22Rv1 (cell line): ENCODE measurements at regions not wholly inside any gene's neighbourhood (a gene's known extent, or its start where the extent isn't known, plus 50 kb on each side); places are given as distances from the start of the nearest gene placed in this dataset.

ENCODE experiments used
- ZFX ChIP-seq: fragments of 450-650 bp; IDR thresholded peaks from 2 replicates; pipeline ENCODE4 v1.6.1; 2017; ENCODE audit warnings: antibody characterized with exemption, borderline replicate concordance
- TF ChIP-seq, protein P1 (sequence below): fragments of 450-650 bp; IDR thresholded peaks from 2 replicates; pipeline ENCODE4 v1.5.1; 2017; ENCODE audit warnings: mild to moderate bottlenecking

DNA sequence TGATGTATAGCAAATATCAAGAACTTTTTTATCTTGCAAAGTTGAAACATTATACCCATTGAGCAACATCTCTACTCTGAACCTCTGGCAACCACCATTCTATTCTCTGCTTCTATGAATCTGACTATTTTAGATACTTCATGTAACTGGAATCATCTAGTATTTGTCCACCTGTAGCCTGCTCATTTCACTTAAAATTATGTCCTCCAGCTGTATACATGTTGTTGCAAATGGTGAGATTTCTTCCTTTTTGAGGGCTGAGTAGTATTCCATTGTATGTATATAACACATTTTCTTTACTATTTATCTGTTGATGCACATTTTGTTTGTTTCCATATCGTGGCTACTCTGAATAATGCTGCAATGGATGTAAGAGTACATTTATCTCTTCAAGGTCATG, 476.3 kb upstream of the LRRC4C start:
- TF ChIP-seq, protein P1, sequence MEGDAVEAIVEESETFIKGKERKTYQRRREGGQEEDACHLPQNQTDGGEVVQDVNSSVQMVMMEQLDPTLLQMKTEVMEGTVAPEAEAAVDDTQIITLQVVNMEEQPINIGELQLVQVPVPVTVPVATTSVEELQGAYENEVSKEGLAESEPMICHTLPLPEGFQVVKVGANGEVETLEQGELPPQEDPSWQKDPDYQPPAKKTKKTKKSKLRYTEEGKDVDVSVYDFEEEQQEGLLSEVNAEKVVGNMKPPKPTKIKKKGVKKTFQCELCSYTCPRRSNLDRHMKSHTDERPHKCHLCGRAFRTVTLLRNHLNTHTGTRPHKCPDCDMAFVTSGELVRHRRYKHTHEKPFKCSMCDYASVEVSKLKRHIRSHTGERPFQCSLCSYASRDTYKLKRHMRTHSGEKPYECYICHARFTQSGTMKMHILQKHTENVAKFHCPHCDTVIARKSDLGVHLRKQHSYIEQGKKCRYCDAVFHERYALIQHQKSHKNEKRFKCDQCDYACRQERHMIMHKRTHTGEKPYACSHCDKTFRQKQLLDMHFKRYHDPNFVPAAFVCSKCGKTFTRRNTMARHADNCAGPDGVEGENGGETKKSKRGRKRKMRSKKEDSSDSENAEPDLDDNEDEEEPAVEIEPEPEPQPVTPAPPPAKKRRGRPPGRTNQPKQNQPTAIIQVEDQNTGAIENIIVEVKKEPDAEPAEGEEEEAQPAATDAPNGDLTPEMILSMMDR, result no peak
- no peak for TF ChIP-seq ZFX
